GM04504 (cell line): ENCODE measurements at regions not wholly inside any gene's neighbourhood (a gene's known extent, or its start where the extent isn't known, plus 50 kb on each side); places are given as distances from the start of the nearest gene placed in this dataset.
A peak's percentile ranks its signal among the peaks of the same experiment; 100 is the strongest.
"Not testable (repeated sequence)": the region's sequence is repeated elsewhere in the genome, so short reads cannot be mapped to it uniquely, and the experiment has no call there.

Source experiments
- DNase-seq: peaks from one replicate; pipeline ENCODE4 v3.0.0-alpha.2; 2012; ENCODE audit warnings: low read depth

DNA sequence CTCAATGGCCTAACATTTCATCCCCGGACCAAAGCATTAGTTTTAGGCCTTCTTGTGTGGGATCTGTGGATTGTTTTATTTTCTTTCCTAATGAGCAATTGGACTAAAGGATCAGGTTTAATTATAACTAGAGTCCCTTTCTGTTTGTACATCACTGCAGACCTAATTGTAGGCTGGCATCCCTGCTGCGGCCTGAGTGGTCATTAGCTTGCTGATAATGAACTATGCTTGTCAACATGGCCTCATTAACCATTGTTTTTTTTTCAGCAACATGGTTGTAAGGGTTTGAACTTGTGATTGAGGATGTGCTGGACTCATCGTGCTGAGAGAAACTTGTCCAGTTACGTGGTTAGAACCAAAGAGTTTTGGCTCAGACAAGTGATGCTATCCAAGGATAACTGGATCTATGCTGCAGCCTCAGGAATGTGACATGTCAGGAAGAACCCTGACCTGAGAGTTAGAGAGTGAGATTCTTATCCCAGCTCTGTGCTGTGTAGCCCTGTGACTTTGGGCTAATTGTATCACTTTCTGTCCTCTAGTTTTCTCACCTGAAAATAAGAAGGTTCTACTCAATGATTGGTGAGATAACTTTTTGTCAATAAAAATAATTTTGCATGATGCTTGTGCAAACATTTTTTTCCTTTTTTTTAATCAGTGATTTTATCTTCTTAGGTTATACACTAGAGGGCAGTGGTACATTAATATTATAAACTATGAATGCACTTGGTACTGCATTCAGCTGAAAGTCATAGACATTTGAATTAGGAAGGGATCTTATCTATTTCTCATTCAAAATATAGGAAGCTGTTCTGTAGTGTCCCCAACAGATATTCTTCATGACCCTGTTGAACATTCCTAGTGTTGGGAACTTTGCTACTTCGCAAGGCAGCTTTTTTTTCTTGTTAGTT, 140.9 kb downstream of the RNF144B start:
- DNase-seq = no peak

DNA sequence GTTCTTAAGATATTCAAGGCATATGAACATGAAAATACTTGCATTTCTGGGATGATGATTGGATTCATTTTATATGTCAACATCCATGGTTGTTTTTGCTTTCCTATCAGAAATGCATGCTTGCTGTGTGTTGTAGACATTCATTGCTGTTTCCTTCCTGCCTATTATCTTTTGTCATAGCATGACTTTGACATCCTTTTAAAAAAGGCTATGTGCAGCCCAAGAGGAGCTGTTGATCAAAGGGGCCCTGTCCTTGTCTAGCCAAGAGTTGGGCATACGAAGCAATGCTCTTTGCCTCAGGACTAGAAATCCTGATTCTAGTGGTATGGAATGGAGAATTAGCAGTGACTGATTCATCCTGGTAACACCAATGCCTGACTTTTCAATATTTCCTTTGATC, 143.1 kb downstream of the RNF144B start:
- no peak for DNase-seq

DNA sequence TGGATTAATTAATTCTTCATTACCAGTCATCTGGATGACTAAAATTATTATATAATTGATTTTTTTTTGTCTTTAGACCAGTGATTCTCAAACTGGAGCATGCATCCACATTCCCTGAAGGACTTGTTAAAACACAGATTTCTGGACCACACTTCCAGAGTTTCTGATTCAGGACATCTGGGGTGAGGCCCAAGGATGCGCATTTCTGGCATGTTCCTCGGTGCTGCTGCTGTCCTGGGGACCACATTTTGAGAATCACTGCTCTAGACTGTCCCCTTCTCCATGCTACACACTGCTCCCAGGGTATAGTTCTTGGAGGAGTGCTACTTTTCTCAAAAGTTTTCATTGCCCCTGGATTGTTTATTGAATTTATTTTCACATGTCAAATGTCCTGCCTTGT, 145.0 kb downstream of the RNF144B start:
- DNase-seq = no peak

- no peak for DNase-seq
Measured at GRCh38 chr6:18533793-18534192, 146.6 kb downstream of the RNF144B start.

DNA sequence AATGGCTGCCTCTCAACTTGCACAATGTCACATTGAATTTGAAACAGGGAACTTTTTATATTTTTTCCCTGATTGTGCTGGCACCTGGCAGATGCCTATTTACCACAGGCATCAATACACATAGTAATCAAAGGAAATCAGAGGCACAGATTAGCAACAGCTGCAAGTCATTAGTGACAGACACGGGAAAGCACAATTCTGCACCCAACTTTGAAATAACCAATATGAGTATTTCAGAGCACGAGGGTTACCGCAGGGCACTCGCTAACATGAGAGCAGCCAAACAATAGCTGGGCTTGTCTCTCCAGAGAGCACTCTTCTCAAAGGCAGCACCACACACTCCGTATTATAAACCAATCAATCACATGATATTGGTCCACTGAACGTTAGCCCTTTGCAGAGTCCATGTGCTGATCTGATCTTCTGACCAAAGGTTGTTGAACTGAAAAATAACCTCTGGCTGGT, 149.5 kb downstream of the RNF144B start:
- DNase-seq = no peak

GRCh38 chr6:18538315-18538714, 151.2 kb downstream of the RNF144B start:
- no peak for DNase-seq

GRCh38 chr6:18543051-18543450, 155.9 kb downstream of the RNF144B start:
- DNase-seq = no peak

DNA sequence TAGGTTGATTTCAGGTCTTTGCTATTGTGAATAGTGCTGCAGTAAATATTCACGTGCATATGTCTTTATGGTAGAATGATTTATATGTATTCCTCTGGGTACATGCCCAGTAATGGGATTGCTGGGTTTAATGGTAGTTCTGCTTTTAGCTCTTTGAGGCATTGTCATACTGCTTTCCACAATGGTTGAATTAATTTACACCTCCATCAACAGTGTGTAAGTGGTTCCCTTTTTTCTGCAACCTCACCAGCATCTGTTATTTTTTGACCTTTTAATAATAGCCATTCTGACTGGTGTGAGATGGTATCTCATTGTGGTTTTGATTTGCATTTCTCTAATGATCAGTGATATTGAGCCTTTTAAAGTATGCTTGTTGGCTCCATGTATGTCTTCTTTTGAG, 158.0 kb downstream of the RNF144B start:
- DNase-seq = not testable (repeated sequence)

DNA sequence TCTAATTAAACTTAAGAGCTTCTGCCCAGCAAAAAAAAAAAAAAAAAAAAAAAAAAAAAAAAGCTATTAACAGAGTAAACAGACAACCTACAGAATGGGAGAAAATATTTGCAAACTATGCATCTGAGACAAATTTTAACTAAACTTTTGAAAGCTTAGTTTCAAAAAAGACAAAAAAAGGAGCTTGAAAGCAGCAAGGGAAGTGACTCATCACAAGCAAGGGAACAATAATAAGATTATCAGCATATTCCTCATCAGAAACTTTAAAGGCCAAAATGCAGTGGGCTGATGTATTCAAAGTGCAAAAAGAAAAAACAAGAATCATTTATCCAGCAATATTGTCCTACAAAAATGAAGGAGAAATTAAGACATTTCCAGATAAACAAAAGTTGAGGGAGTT, 158.6 kb downstream of the RNF144B start:
- no peak for DNase-seq

DNA sequence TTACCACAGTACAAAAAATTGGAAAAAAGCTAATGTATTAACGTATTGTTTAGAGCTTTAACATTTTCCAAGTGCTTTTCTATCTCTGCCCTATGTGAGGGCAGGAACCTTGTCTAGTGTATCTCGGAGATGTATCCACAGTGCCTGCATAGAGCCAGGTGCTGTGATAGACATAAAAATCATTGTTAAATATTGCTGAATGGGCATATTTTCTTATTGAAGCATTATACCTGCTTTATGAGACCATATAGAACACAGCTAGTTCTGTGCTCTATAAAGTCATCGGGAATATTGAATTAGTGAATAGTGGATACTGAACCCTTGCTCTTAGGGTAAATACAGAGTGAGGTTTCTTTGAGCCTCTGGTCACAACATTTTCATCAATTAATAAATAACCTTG, 163.0 kb downstream of the RNF144B start:
- DNase-seq = no peak

DNA sequence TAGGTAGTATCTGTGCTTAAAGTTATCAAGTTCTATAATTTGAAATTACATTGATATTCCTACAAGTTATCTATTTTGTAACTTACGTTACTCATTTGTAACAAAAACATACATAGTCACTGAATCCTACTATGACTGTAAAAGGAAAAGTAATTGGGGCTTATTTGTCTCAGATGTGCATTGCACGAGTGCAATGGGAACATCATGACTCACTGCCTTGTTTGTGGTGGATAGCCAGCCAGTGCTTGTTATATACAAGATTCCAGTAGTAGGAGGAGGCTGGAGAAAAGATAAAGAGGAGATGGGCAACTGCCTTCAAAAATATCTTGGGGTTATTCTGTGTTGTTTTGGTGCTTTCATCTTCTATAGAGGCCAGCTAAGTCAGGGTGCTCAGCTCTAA, 164.1 kb downstream of the RNF144B start:
- DNase-seq = peak; percentile 14

GRCh38 chr6:18555750-18556149, 168.6 kb downstream of the RNF144B start:
- no peak for DNase-seq

DNA sequence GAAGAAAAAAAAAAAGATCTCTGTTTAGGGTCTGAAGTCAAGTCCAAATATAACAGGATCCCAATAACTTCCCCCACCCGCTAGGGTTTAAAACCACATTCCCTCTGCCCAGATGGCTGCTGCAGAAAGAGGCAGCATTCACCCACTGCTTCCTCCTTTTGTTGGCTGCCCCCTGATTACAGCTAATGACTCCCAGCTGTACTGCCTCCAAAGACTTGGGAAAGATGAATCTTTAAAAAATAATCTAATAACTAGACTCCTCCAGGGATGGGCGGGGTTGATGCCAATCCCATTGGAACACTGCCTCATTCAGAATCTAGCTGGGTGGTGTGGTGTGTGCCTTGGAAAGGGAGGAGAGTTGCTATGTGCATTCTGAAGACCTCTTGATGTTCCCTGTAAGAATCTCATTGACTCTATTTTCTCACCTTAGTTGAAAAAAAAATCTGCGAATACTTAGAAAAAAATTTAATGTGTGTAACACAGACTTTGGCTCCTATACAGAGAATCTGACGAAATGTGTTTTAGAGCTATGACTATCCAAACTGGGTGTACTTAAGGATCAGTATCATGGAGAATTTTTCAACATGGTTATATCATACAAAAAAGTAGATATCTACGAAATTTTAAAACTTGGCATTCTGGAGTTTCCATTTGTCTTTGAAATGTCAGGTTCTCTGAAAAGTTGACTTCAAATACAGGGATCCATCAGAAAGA, 174.0 kb downstream of the RNF144B start:
- no peak for DNase-seq

DNA sequence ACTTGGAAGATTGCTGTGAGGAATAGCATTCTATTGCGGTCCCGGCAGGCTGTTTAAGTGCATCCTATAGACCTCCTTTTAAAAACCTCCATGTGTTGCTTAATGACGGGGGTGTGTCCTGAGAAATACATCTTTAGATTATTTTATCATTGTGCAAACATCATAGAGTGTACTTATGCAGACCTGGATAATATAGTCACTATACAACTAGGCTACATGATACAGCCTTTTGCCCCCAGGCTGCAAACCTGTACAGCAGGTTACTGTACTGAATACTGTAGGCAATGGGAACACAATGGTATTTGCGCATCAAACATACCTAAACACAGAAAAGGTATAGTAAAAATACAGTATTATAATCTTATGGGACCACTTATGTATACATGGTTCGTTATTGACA, 175.6 kb downstream of the RNF144B start:
- DNase-seq = no peak

GRCh38 chr6:18564775-18565174, 177.6 kb downstream of the RNF144B start:
- no peak for DNase-seq

GRCh38 chr6:18565231-18565630, 178.1 kb downstream of the RNF144B start:
- DNase-seq = no peak

- DNase-seq = no peak
Measured at GRCh38 chr6:18567380-18567779, 180.2 kb downstream of the RNF144B start.

DNA sequence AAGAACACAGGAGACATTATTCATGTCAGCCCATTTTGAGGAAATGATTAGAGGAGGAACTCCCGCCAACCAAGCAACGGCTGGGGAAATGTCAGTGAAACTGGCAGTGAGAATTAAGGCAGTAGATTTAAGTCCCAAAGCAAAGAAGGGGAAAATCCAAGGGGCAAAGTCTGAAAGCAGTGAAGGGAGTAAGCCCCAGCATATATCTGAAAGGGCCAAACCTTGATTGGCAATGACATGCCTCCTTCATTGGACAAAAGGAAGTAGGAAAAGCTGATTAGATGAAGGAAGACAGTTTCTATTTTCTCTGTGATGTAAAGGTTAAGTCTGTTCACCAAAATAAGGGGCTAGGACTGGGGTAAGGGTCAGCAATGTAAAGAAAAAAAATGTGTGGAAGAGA, 190.3 kb downstream of the RNF144B start:
- no peak for DNase-seq

- no peak for DNase-seq
Measured at GRCh38 chr6:18579166-18579565, 192.0 kb downstream of the RNF144B start.

- no peak for DNase-seq
Measured at GRCh38 chr6:18579869-18580268, 192.7 kb downstream of the RNF144B start.

- DNase-seq = no peak
Measured at GRCh38 chr6:18584372-18584771, 197.2 kb downstream of the RNF144B start.

- peak; percentile 46 for DNase-seq
Measured at GRCh38 chr6:18585032-18585573, 198.0 kb downstream of the RNF144B start.

GRCh38 chr6:18586133-18586532, 199.0 kb downstream of the RNF144B start:
- no peak for DNase-seq
